ENCODE measurements at regions not wholly inside any gene's neighbourhood (a gene's known extent, or its start where the extent isn't known, plus 50 kb on each side); places are given as distances from the start of the nearest gene placed in this dataset.

DNA sequence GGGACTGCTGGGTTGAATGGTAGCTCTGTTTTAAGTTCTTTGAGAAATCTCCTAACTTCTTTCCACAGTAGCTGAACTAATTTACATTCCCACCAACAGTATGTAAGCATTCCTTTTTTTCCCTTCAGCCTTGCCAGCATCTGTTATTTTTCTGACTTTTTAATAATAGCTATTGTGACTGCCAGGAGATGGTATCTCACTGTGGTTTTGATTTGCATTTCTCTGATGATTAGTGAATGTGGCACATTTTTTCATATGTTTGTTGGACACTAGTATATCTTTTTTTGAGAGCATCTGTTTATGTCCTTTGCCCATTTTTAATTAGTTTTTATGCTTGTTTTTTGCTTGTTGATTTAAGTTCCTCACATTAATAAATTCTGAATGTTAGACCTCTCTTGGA is 990.8 kb downstream of the GATA3 start:
- no peak for TF ChIP-seq YY1 (IDR thresholded peaks at IDR 0.05; ENCODE audit: insufficient read depth, insufficient read length)
- TF ChIP-seq ZNF274 (IDR thresholded peaks at IDR 0.05; ENCODE audit: low read depth, low read length): no peak
